Neural crest cell (in vitro differentiated cells): ENCODE measurements at regions not wholly inside any gene's neighbourhood (a gene's known extent, or its start where the extent isn't known, plus 50 kb on each side); places are given as distances from the start of the nearest gene placed in this dataset.
A peak's percentile ranks its signal among the peaks of the same experiment; 100 is the strongest.

Experiments
- DNase-seq: peaks from one replicate; pipeline ENCODE4 v3.0.0; 2021; ENCODE audit warnings: low read depth, mixed read lengths, low spot score
- H3K27ac Mint-ChIP-seq: one replicate; pipeline ENCODE4 v1.8.0; 2021; ENCODE audit warnings: mild to moderate bottlenecking, mixed read lengths; ENCODE audit not compliant: unreplicated experiment
- H3K27me3 Mint-ChIP-seq: 2 replicates; pipeline ENCODE4 v1.8.0; 2021; ENCODE audit warnings: low read depth, mild to moderate bottlenecking, mixed read lengths
- H3K36me3 Mint-ChIP-seq: 2 replicates; pipeline ENCODE4 v1.8.0; 2021; ENCODE audit warnings: low read depth, mild to moderate bottlenecking, mixed read lengths
- H3K4me1 Mint-ChIP-seq: 2 replicates; pipeline ENCODE4 v1.8.0; 2021; ENCODE audit warnings: mixed read lengths
- H3K4me3 Mint-ChIP-seq: one replicate; pipeline ENCODE4 v1.8.0; 2021; ENCODE audit warnings: mild to moderate bottlenecking, mixed read lengths
- H3K9me3 Mint-ChIP-seq: 2 replicates; pipeline ENCODE4 v1.8.0; 2021; ENCODE audit warnings: mixed read lengths
- CTCF ChIP-seq: fragments of 200-600 bp; sonication (generic); conservative IDR thresholded peaks from 2 replicates; pipeline ENCODE4 v1.5.0; 2021; ENCODE audit warnings: antibody characterized with exemption, mild to moderate bottlenecking

GRCh38 chr18:11307716-11308115 is 158.3 kb upstream of the PIEZO2 start:
- Mint-ChIP-seq H3K36me3 (peaks cover 11% of the 10 kb centered on the region), H3K4me3 (no peak overlapping the region), H3K9me3 (peaks cover 7% of the 10 kb centered on the region), H3K4me1 (peaks cover 32% of the 10 kb centered on the region), H3K27me3 (no peaks in the 10 kb centered on the region), H3K27ac (no peak overlapping the region)
- DNase-seq: no peak
- TF ChIP-seq CTCF: no peak

- peaks cover 26% of the 10 kb centered on the region for H3K36me3 Mint-ChIP-seq
- peak overlapping the region; percentile 87 for H3K27ac Mint-ChIP-seq
- no peak for TF ChIP-seq CTCF
- no peak overlapping the region for H3K4me3 Mint-ChIP-seq
- H3K4me1 Mint-ChIP-seq: peaks cover 32% of the 10 kb centered on the region
- no peaks in the 10 kb centered on the region for H3K27me3 Mint-ChIP-seq
- H3K9me3 Mint-ChIP-seq: peaks cover 19% of the 10 kb centered on the region
- no peak for DNase-seq
Measured at GRCh38 chr18:11305507-11305906, 156.1 kb upstream of the PIEZO2 start.

GRCh38 chr18:11304928-11305327 is 155.6 kb upstream of the PIEZO2 start:
- Mint-ChIP-seq H3K27me3 (no peaks in the 10 kb centered on the region), H3K9me3 (peaks cover 22% of the 10 kb centered on the region), H3K4me1 (peaks cover 28% of the 10 kb centered on the region), H3K36me3 (peaks cover 28% of the 10 kb centered on the region), H3K4me3 (peak overlapping the region; percentile 9), H3K27ac (peak overlapping the region; percentile 93)
- TF ChIP-seq CTCF: no peak
- no peak for DNase-seq

GRCh38 chr18:11296946-11297345 is 147.6 kb upstream of the PIEZO2 start:
- H3K4me1 Mint-ChIP-seq: no peaks in the 10 kb centered on the region
- TF ChIP-seq CTCF: no peak
- no peaks in the 10 kb centered on the region for H3K27me3 Mint-ChIP-seq
- no peak overlapping the region for H3K27ac Mint-ChIP-seq
- peaks cover 21% of the 10 kb centered on the region for H3K9me3 Mint-ChIP-seq
- peaks cover 20% of the 10 kb centered on the region for H3K36me3 Mint-ChIP-seq
- DNase-seq: no peak
- H3K4me3 Mint-ChIP-seq: no peak overlapping the region

GRCh38 chr18:11293794-11294193 is 144.4 kb upstream of the PIEZO2 start:
- Mint-ChIP-seq H3K36me3 (no peaks in the 10 kb centered on the region), H3K27ac (no peak overlapping the region), H3K4me3 (no peak overlapping the region), H3K4me1 (no peaks in the 10 kb centered on the region), H3K27me3 (no peaks in the 10 kb centered on the region), H3K9me3 (no peaks in the 10 kb centered on the region)
- DNase-seq: no peak
- TF ChIP-seq CTCF: no peak

- TF ChIP-seq CTCF: no peak
- no peaks in the 10 kb centered on the region for H3K36me3 Mint-ChIP-seq
- H3K9me3 Mint-ChIP-seq: no peaks in the 10 kb centered on the region
- no peaks in the 10 kb centered on the region for H3K4me1 Mint-ChIP-seq
- no peaks in the 10 kb centered on the region for H3K27me3 Mint-ChIP-seq
- no peak for DNase-seq
- H3K4me3 Mint-ChIP-seq: no peak overlapping the region
- H3K27ac Mint-ChIP-seq: no peak overlapping the region
Measured at GRCh38 chr18:11290786-11291185, 141.4 kb upstream of the PIEZO2 start.
